PFSK-1 (cell line): ENCODE measurements at regions not wholly inside any gene's neighbourhood (a gene's known extent, or its start where the extent isn't known, plus 50 kb on each side); places are given as distances from the start of the nearest gene placed in this dataset.

Source experiments
- FOXP2 ChIP-seq: optimal IDR thresholded peaks from 2 replicates; pipeline ENCODE3; 2011; ENCODE audit warnings: borderline replicate concordance, control low read depth, inconsistent platforms; ENCODE audit not compliant: insufficient read depth; ENCODE audit errors: extremely low read length, extremely low read depth
- POLR2AphosphoS5 ChIP-seq: IDR thresholded peaks from 2 replicates; pipeline ENCODE4 v1.6.1; 2012; ENCODE audit warnings: low read depth, mild to moderate bottlenecking, control low read depth, low read length, moderate library complexity
- REST ChIP-seq, 2 experiments: IDR thresholded peaks; 2 replicates each; pipeline versions ENCODE4 v1.6.1 to v1.8.0; 2011 to 2012; ENCODE audit warnings: low read depth in 2 of 2, low read length in 2 of 2, control low read depth in 1 of 2, inconsistent platforms in 1 of 2, mild to moderate bottlenecking in 1 of 2, moderate library complexity in 1 of 2; ENCODE audit not compliant: insufficient read depth in 1 of 2
- SIN3A ChIP-seq: IDR thresholded peaks from 2 replicates; pipeline ENCODE4 v1.6.1; 2012; ENCODE audit warnings: mild to moderate bottlenecking, low read length, moderate library complexity, borderline replicate concordance; ENCODE audit not compliant: insufficient read depth
- TAF1 ChIP-seq: IDR thresholded peaks from 2 replicates; pipeline ENCODE4 v1.6.1; 2012; ENCODE audit warnings: low read length, control low read depth, borderline replicate concordance; ENCODE audit not compliant: insufficient read depth

DNA sequence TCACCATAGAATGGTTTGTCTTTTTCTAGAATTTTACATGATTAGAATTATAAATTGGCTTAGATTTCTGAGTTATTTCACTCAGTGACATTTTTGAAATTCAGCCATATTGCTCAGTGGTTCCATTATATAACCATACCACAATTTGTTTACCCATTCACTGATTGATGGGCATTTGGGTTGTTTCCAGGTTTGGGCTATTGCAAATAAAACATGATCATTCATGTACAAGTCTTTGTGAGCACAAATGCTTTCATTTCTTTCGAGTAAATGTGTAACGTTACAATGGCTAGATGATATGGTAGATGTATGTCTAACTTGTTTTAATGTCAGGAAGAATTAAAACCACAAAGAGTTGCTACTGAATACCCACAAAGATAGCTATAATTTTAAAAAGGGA lies 279.9 kb upstream of the TARS1 start:
- no peak for TF ChIP-seq POLR2AphosphoS5
- no peak for TF ChIP-seq SIN3A
- no peak for TF ChIP-seq FOXP2
- no peak for TF ChIP-seq REST (IDR thresholded peaks at IDR 0.05; ENCODE audit: insufficient read depth in 1 of 2, low read depth in 2 of 2, low read length in 2 of 2)
- TF ChIP-seq TAF1, result no peak

- no peak for TF ChIP-seq SIN3A
- TF ChIP-seq TAF1, result no peak
- no peak for TF ChIP-seq FOXP2
- TF ChIP-seq POLR2AphosphoS5, result no peak
- TF ChIP-seq REST (IDR thresholded peaks at IDR 0.05; ENCODE audit: insufficient read depth in 1 of 2, low read depth in 2 of 2, low read length in 2 of 2), result no peak
These were observed 279.3 kb upstream of the TARS1 start for GRCh38 chr5:33161421-33161820.

DNA sequence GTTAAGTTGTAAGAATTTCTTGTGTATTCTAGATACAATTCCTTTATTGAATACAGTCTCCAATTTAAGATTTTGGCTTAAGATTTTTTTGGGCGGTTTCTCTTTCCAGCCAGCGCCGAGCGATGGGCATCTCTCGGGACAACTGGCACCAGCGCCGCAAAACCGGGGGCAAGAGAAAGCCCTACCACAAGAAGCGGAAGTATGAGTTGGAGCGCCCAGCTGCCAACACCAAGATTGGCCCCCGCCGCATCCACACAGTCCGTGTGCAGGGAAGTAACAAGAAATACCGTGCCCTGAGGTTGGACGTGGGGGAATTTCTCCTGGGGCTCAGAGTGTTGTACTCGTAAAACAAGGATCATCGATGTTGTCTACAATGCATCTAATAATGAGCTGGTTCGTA lies 278.7 kb upstream of the TARS1 start:
- TF ChIP-seq POLR2AphosphoS5, result no peak

DNA sequence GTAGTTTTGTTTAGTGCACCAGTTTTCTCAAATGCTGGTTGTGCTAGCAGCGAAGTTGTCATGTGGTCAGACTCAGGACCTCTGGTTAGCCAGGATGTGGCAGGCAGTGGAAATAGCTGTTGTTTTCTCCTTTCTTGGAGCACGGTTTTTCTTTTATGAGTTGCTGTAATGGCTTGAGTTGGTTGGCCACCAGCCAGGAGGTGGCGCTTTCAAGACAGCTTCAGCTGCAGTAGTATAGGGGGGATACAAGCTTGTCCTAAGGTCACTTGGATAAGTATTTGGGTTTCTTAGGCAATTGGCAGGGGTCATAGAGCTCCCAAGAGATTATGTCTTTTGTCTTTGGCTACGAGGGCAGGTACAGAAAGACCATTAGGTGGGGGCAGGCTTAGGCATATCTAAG lies 274.2 kb upstream of the TARS1 start:
- TF ChIP-seq TAF1, result no peak
- TF ChIP-seq SIN3A, result no peak
- TF ChIP-seq POLR2AphosphoS5, result no peak
- no peak for TF ChIP-seq FOXP2
- TF ChIP-seq REST (IDR thresholded peaks at IDR 0.05; ENCODE audit: insufficient read depth in 1 of 2, low read depth in 2 of 2, low read length in 2 of 2), result no peak

DNA sequence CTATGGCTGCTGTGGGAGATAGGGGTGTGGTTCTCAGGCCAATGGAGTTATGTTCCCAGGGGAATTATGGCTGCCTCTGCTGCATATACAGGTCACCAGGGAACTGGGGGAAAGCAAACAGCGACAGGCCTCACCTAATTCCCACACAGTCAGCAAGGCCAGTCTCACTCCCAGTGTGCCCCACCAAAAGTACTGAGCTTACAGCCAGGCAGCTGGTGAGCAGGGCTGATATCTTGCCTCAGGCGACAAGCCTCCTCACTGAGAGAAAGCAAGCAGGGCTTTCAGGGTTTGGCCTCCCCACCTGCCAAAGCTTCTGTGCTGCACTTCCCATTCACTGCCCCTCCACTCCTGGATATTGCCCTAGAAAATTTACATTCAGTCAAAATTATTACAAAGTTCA lies 273.8 kb upstream of the TARS1 start:
- TF ChIP-seq TAF1 (no peak), FOXP2 (no peak), POLR2AphosphoS5 (no peak), SIN3A (no peak), REST (IDR thresholded peaks at IDR 0.05; ENCODE audit: insufficient read depth in 1 of 2, low read depth in 2 of 2, low read length in 2 of 2) (no peak)
